NCI-H526 (cell line): ENCODE measurements at regions not wholly inside any gene's neighbourhood (a gene's known extent, or its start where the extent isn't known, plus 50 kb on each side); places are given as distances from the start of the nearest gene placed in this dataset.
A peak's percentile ranks its signal among the peaks of the same experiment; 100 is the strongest.

ENCODE experiments used
- DNase-seq, 2 experiments: peaks; one replicate each; lab custom pipeline; 2025; lab: John Stamatoyannopoulos, UW

GRCh38 chr5:169448826-169449225 lies 134.7 kb upstream of the SPDL1 start:
- no peak for DNase-seq

DNA sequence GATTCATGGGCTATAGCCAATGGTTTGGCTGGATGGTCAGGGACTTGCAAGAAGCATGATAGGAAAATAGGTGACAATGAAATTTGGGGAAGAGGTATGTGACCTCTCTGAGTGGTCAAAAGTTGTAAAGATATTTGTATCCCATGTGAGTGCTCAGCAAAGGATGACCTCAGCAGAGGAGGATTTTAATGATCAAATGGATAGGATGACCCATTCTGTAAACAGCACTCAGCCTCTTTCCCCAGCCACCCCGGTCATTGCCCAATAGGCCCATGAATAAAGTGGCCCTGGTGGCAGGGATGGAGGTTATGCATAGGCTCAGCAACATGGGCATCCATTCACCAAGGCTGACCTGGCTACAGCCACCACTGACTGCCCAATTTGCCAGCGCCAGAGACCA lies 138.4 kb upstream of the SPDL1 start:
- DNase-seq, result no peak

- no peak for DNase-seq
These were observed 140.4 kb upstream of the SPDL1 start for GRCh38 chr5:169442913-169443784.

GRCh38 chr5:169442403-169442874 lies 141.1 kb upstream of the SPDL1 start:
- no peak for DNase-seq

- DNase-seq, result no peak
These were observed 139.3 kb upstream of the SLIT3 start for GRCh38 chr5:169440107-169440705.

GRCh38 chr5:169439362-169439761 lies 138.4 kb upstream of the SLIT3 start:
- DNase-seq, result no peak

- DNase-seq, result no peak
These were observed 134.7 kb upstream of the SLIT3 start for GRCh38 chr5:169435506-169436229.

DNA sequence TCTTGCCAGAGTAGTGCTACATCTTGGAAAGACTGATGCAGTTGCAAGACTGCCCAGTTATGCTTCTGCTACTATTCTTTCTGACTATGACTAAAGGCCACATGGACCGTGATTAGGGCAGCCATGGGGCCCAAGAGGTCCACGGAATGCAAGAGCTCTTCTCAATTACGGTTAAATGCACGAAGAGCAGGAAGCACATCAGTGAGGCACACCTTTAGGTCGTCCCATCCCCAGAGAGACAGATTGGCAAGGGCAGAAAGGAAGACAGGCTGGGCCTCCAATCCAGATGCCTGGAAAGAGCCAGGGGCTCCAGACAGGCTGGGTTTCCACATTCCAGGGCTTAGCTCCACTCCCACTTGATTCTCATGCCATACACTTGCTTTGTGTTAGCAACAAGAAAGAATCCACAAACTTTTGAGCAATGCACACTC lies 132.3 kb upstream of the SLIT3 start:
- no peak for DNase-seq

GRCh38 chr5:169431386-169431785 lies 130.4 kb upstream of the SLIT3 start:
- DNase-seq, result no peak

DNA sequence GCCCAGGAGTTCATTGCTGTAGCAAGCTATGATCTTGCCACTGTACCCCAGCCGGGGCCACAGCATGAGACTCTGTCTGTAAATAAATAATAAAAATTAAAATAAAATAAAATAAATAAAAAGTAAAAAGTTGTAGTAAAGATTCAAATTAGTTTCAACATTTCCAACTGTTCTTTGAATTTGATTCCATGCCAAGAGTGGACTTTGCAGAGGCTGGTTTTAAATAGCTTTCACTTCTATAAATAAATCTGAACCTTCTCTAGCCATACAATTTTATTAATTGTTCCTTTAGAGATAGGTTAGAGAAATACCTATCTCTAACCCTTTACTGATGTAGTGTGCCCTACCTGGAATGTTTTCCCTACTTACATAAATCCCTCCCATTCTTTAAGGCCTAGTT lies 129.7 kb upstream of the SLIT3 start:
- DNase-seq, result no peak

DNA sequence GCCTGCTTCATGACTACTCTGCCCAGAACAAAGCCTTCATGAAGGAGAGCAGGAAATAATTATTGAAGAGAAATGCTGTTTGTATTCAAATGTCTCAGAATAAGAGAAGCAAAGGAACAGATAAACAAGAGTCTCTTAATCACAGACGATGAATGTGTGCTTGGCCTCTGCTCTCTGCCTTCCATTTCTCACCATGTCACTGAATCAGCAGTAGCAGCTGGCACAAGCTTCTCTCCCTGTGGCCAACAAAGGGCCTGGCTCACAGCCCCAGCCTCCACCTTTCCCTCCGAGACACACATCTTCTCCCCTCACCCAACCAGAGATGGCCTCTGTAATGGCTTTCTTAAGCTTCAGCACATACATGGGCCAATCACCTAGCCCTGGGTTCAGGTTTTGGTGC lies 128.1 kb upstream of the SLIT3 start:
- DNase-seq, result no peak

DNA sequence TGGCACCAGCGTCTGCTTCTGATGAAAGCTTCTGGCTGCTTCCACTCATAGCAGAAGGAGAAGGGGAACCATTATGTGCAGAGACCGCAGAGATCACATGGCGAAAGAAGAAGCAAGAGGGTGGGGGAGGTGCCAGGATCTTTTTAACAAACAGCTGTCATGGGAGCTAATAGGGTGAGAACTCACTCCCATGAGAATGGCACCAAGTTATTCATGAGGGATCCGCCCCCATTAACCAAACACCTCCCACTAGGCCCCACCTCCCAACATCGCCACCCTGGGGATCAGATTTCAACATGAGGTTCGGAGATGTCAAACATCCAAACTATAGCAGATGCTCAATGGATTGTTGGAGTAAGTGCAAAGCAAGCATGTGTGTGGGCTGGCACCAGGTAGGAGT lies 125.8 kb upstream of the SLIT3 start:
- no peak for DNase-seq

GRCh38 chr5:169424670-169425378 lies 123.9 kb upstream of the SLIT3 start:
- no peak for DNase-seq

DNA sequence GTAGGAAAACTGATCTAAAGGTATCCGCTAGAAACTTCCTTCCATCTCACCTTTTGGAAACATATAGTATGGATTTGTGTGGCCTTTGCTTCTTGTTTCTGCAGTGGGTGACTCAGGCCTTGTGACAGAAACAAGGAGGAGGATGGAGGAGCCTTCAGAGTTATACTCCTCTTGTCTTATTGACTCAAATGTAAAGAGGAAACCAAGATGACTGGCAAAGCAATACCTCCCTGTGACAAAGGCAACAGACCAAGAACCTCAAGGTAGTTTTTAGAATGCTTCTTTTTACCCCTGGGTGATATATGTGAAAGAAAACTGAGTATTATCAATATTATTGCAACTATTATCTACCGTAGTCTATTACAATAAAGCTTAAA lies 123.3 kb upstream of the SLIT3 start:
- no peak for DNase-seq

GRCh38 chr5:169423580-169424278 lies 122.8 kb upstream of the SLIT3 start:
- DNase-seq, result no peak

DNA sequence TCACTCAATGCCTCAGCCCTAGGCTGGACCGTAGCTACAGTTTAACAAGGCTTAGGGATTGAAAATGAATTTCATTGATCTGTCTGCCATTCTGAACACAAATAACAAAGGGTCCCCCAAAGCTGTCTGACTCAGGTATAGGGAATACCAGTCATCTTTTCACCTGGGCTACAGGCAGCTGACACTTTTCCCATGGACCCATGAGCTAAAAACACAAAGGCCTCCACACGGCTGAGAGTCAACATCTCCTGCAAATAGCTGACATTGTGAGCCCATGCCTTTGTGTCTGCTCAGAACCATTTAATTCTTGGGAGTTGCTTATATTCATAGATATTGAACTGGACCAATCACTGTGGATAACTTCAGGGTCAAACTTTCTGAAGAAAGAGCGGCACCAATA lies 121.1 kb upstream of the SLIT3 start:
- no peak for DNase-seq

- no peak for DNase-seq
These were observed 120.7 kb upstream of the SLIT3 start for GRCh38 chr5:169421677-169422076.

- DNase-seq, result no peak
These were observed 116.7 kb upstream of the SLIT3 start for GRCh38 chr5:169417676-169418075.

DNA sequence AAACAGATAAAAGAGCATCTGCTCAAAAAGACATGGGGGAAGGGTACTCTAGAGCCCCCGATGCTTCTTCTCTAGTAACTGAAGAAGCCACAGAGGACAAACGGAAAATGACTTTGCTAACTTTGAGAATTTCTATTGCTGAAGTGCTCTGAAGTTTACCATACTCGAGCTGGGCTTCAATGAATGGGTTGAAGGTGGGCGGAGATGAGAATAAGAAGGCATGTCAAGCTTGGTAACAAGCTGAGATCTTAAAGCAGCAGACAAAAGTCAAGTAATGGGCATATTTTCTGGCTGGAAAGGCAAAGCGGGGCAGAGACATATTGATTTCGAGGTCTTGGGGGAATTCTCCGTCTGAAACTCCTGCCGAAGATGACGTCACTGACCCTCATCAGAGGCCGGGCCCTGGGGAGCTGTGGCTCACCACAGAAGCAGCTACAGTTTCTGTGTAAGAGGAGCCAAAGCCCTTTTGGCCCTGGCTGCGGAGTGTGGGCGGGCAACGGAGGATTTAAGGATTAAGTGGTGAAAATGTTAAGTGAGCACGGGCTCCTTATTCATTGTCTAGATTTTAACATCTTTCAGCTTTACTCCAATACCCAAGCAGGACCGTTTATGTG lies 115.8 kb upstream of the SLIT3 start:
- DNase-seq, result no peak

DNA sequence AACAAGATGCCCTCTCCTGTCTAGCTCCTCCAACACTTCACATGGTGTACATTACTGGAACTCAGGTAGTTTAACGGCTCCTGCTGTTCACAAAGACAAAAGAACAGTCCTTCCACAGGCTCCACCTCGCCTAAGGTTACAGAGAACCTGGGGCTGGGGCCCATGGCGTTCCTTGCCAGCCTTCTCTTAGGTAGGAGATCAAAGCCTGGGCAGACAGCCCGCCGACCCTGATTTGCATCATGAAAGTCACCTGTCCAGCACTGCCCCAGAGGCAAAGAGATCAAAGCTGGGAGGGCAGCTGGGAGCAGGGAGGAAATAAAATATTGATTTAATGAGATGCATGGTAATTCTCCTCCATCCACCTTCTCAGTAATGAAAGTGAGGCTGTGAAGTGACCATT lies 115.0 kb upstream of the SLIT3 start:
- DNase-seq, result peak; percentile 35 to 57

DNA sequence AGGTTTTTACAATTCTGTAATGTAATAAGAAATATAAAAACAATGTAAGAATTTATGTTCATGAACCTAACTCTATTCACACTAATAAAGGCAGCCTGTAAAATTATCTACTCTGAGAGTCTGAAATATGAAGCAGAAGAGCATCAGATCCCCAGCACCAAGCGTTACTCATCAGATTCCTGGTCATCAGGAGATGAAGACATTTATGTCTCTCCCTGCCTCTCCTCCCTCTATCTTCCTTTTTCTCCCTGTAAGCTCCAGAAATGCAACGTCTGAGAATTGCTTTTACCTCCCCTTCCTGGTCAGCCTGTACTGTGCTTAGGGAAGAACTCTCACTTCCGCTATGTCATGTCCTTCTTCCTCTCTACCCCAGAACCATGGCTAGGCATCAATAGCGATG lies 114.4 kb upstream of the SLIT3 start:
- DNase-seq, result no peak
